ENCODE measurements at regions not wholly inside any gene's neighbourhood (a gene's known extent, or its start where the extent isn't known, plus 50 kb on each side); places are given as distances from the start of the nearest gene placed in this dataset.

- TF ChIP-seq AFF4 (CRISPR knock-in tag; IDR thresholded peaks at IDR 0.05; ENCODE audit: borderline replicate concordance) (no peak), HMGXB4 (CRISPR knock-in tag; IDR thresholded peaks at IDR 0.05) (no peak), GRHL2 (CRISPR knock-in tag; IDR thresholded peaks at IDR 0.05; ENCODE audit: insufficient replicate concordance, severe bottlenecking) (no peak), NFE2L1 (CRISPR knock-in tag; IDR thresholded peaks at IDR 0.05) (no peak), MAX (CRISPR knock-in tag; IDR thresholded peaks at IDR 0.05) (no peak), ZNF423 (CRISPR knock-in tag; IDR thresholded peaks at IDR 0.05) (no peak), CREM (CRISPR knock-in tag; IDR thresholded peaks at IDR 0.05) (no peak), ATF2 (CRISPR knock-in tag; IDR thresholded peaks at IDR 0.05; ENCODE audit: borderline replicate concordance, low read depth) (no peak), FOXP4 (CRISPR knock-in tag; IDR thresholded peaks at IDR 0.05) (no peak), HMGA2 (CRISPR knock-in tag; IDR thresholded peaks at IDR 0.05) (no peak)
- TF ChIP-seq, protein P1, sequence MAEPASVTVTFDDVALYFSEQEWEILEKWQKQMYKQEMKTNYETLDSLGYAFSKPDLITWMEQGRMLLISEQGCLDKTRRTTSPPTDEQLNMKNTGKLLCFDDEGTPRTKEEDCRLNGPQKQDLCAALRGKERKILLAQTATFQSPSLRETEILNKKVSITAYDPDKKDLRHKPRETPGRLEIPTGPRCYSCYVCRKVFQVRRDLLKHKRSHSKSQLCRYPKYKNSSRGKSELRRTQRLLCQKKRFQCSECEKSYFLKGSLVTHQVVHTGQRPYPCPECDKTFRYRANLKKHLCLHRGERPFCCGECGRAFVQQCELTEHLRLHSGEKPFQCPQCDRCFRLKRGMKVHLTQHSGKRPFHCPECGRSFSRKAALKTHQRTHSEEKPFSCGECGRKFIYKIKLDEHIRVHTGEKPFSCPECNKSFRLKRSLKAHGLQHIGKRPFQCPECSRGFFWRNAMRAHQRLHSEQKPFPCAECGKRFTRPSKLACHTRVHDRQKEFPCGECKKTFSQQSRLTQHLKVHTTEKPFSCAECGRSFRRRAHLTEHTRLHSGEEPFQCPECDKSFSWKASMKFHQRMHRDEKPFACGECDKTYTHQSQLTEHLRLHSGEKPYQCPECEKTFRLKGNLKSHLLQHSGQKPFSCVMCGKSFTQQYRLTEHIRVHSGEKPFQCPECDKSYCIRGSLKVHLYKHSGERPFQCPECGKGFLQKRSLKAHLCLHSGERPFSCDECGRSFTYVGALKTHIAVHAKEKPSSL (CRISPR knock-in tag; conservative IDR thresholded peaks at IDR 0.05) = no peak
Observed at GRCh38 chr2:65766768-65767267, 334.4 kb upstream of the SPRED2 start (continued).

- POLR2A ChIA-PET = no interaction called here
- Mint-ChIP-seq H3K36me3 (no peaks in the 10 kb centered on the region), H3K9me3 (peaks cover 7% of the 10 kb centered on the region), H3K4me1 (no peaks in the 10 kb centered on the region; the same call in 1 of the 2 replicates), H3K4me3 (no peak overlapping the region), H3K27me3 (ENCODE audit: low read depth) (no peaks in the 10 kb centered on the region), H3K27ac (no peak overlapping the region)
- DNase-seq (ENCODE audit: low spot score) (no peak), ATAC-seq (no peak)
- CTCF ChIA-PET = no interaction called here
- no peak for TF ChIP-seq ZNF232 (CRISPR knock-in tag; IDR thresholded peaks at IDR 0.05)
- TF ChIP-seq, protein P2, sequence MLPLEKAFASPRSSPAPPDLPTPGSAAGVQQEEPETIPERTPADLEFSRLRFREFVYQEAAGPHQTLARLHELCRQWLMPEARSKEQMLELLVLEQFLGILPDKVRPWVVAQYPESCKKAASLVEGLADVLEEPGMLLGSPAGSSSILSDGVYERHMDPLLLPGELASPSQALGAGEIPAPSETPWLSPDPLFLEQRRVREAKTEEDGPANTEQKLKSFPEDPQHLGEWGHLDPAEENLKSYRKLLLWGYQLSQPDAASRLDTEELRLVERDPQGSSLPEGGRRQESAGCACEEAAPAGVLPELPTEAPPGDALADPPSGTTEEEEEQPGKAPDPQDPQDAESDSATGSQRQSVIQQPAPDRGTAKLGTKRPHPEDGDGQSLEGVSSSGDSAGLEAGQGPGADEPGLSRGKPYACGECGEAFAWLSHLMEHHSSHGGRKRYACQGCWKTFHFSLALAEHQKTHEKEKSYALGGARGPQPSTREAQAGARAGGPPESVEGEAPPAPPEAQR (CRISPR knock-in tag; IDR thresholded peaks at IDR 0.05) = no peak
- TF ChIP-seq SOX15 (CRISPR knock-in tag; IDR thresholded peaks at IDR 0.05) = no peak
- TF ChIP-seq TP53 (CRISPR knock-in tag; IDR thresholded peaks at IDR 0.05) = no peak
- TF ChIP-seq ZNF317 (CRISPR knock-in tag; IDR thresholded peaks at IDR 0.05; ENCODE audit: borderline replicate concordance, low read depth) = no peak
- TF ChIP-seq, protein P3, sequence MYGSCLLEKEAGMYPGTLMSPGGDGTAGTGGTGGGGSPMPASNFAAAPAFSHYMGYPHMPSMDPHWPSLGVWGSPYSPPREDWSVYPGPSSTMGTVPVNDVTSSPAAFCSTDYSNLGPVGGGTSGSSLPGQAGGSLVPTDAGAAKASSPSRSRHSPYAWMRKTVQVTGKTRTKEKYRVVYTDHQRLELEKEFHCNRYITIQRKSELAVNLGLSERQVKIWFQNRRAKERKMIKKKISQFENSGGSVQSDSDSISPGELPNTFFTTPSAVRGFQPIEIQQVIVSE (CRISPR knock-in tag; IDR thresholded peaks at IDR 0.05; ENCODE audit: borderline replicate concordance) = no peak
- TF ChIP-seq JUN (CRISPR knock-in tag; IDR thresholded peaks at IDR 0.05) = no peak
- no peak for TF ChIP-seq TEAD4 (CRISPR knock-in tag; IDR thresholded peaks at IDR 0.05)
- TF ChIP-seq GTF2I (CRISPR knock-in tag; conservative IDR thresholded peaks at IDR 0.05) = no peak
- TF ChIP-seq NFATC4 (CRISPR knock-in tag; IDR thresholded peaks at IDR 0.05) = no peak
- TF ChIP-seq ZNF396 (CRISPR knock-in tag; IDR thresholded peaks at IDR 0.05; ENCODE audit: borderline replicate concordance) = no peak
Observed at GRCh38 chr2:65765376-65765775, 333.0 kb upstream of the SPRED2 start.

All from WTC11 (cell line).